Activated T-cell treated with anti-CD3 and anti-CD28 coated beads, Interleukin-2, amount 50 U/mL, for 72 hours (primary cell): ENCODE measurements at regions not wholly inside any gene's neighbourhood (a gene's known extent, or its start where the extent isn't known, plus 50 kb on each side); places are given as distances from the start of the nearest gene placed in this dataset.

Source experiments
- ATAC-seq, 2 donors: fragments of 150-1000 bp; cut with Tn5 transposase; replicated peaks in 1 of 2; 2 replicates each; pipeline ENCODE4 v1.10.0; 2021; ENCODE audit warnings: moderate library complexity in 2 of 2, mild to moderate bottlenecking in 1 of 2
- DNase-seq, 2 donors: peaks; one replicate each; pipeline ENCODE4 v3.0.0; 2021 to 2022; ENCODE audit warnings: mixed read lengths in 1 of 2
- H3K27ac Mint-ChIP-seq: one replicate; pipeline ENCODE4 v1.8.0; 2022; ENCODE audit warnings: mild to moderate bottlenecking, moderate library complexity, mixed read lengths
- H3K27me3 Mint-ChIP-seq: one replicate; pipeline ENCODE4 v1.8.0; 2022; ENCODE audit warnings: low read depth, mixed read lengths
- H3K36me3 Mint-ChIP-seq, 2 donors: one replicate each; pipeline ENCODE4 v1.8.0; 2022; ENCODE audit warnings: mixed read lengths in 2 of 2, mild to moderate bottlenecking in 1 of 2; ENCODE audit not compliant: insufficient read depth in 2 of 2
- H3K4me1 Mint-ChIP-seq: one replicate; pipeline ENCODE4 v1.8.0; 2022; ENCODE audit warnings: low read depth, mixed read lengths
- H3K4me3 Mint-ChIP-seq, 2 donors: one replicate each; pipeline ENCODE4 v1.8.0; 2022; ENCODE audit warnings: mild to moderate bottlenecking in 2 of 2, mixed read lengths in 2 of 2, moderate library complexity in 2 of 2
- H3K9me3 Mint-ChIP-seq, 2 donors: one replicate each; pipeline ENCODE4 v1.8.0; 2022; ENCODE audit warnings: mixed read lengths in 2 of 2

- ATAC-seq (no peak), DNase-seq (no peak)
- Mint-ChIP-seq H3K4me3 (no peak overlapping the region), H3K9me3 (peaks cover 3 to 4% of the 10 kb centered on the region in 2 donors), H3K27ac (no peak overlapping the region), H3K27me3 (peaks cover 8% of the 10 kb centered on the region), H3K4me1 (no peaks in the 10 kb centered on the region), H3K36me3 (no peaks in the 10 kb centered on the region)
Measured at GRCh38 chr2:118730405-118730804, 117.0 kb downstream of the EN1 start.

- no peaks in the 10 kb centered on the region for H3K36me3 Mint-ChIP-seq
- H3K4me3 Mint-ChIP-seq, result no peak overlapping the region
- ATAC-seq, result no peak
- H3K4me1 Mint-ChIP-seq, result no peaks in the 10 kb centered on the region
- no peak for DNase-seq
- peaks cover 3 to 4% of the 10 kb centered on the region in 2 donors for H3K9me3 Mint-ChIP-seq
- H3K27me3 Mint-ChIP-seq, result peaks cover 8% of the 10 kb centered on the region
- H3K27ac Mint-ChIP-seq, result no peak overlapping the region
Measured at GRCh38 chr2:118729760-118730159, 117.7 kb downstream of the EN1 start.

- Mint-ChIP-seq H3K27ac (no peak overlapping the region), H3K36me3 (no peaks in the 10 kb centered on the region), H3K9me3 (peaks cover 3 to 4% of the 10 kb centered on the region in 2 donors), H3K27me3 (peaks cover 8% of the 10 kb centered on the region), H3K4me3 (no peak overlapping the region), H3K4me1 (no peaks in the 10 kb centered on the region)
- ATAC-seq (no peak), DNase-seq (no peak)
Measured at GRCh38 chr2:118728984-118729383, 118.5 kb downstream of the EN1 start.

- H3K4me1 Mint-ChIP-seq, result no peaks in the 10 kb centered on the region
- peaks cover 3 to 4% of the 10 kb centered on the region in 2 donors for H3K9me3 Mint-ChIP-seq
Measured at GRCh38 chr2:118726821-118727220, 120.6 kb downstream of the EN1 start.

GRCh38 chr2:118723394-118723793, 124.1 kb downstream of the EN1 start:
- ATAC-seq, result no peak
- H3K4me1 Mint-ChIP-seq, result no peaks in the 10 kb centered on the region
- no peaks in the 10 kb centered on the region for H3K36me3 Mint-ChIP-seq
- no peak overlapping the region for H3K4me3 Mint-ChIP-seq
- peaks cover 3 to 4% of the 10 kb centered on the region in 2 donors for H3K9me3 Mint-ChIP-seq
- no peak overlapping the region for H3K27ac Mint-ChIP-seq
- H3K27me3 Mint-ChIP-seq, result no peaks in the 10 kb centered on the region
- no peak for DNase-seq

More at GRCh38 chr2:118726821-118727220, 120.6 kb downstream of the EN1 start:
- H3K27me3 Mint-ChIP-seq, result peaks cover 3% of the 10 kb centered on the region
- H3K36me3 Mint-ChIP-seq, result no peaks in the 10 kb centered on the region
- ATAC-seq (no peak), DNase-seq (no peak)
- H3K27ac Mint-ChIP-seq, result no peak overlapping the region
- no peak overlapping the region for H3K4me3 Mint-ChIP-seq

GRCh38 chr2:118722976-118723375, 124.5 kb downstream of the EN1 start:
- no peak overlapping the region for H3K27ac Mint-ChIP-seq
- H3K9me3 Mint-ChIP-seq, result peaks cover 3 to 4% of the 10 kb centered on the region in 2 donors
- ATAC-seq, result no peak
- H3K27me3 Mint-ChIP-seq, result no peaks in the 10 kb centered on the region
- H3K4me1 Mint-ChIP-seq, result no peaks in the 10 kb centered on the region
- no peak overlapping the region for H3K4me3 Mint-ChIP-seq
- H3K36me3 Mint-ChIP-seq, result no peaks in the 10 kb centered on the region
- no peak for DNase-seq

GRCh38 chr2:118721817-118722551, 125.5 kb downstream of the EN1 start:
- DNase-seq (no peak), ATAC-seq (no peak)
- no peaks in the 10 kb centered on the region for H3K36me3 Mint-ChIP-seq
- H3K27ac Mint-ChIP-seq, result no peak overlapping the region
- no peaks in the 10 kb centered on the region for H3K4me1 Mint-ChIP-seq
- H3K4me3 Mint-ChIP-seq, result no peak overlapping the region
- H3K27me3 Mint-ChIP-seq, result no peaks in the 10 kb centered on the region
- H3K9me3 Mint-ChIP-seq, result peaks cover 0 to under 1% of the 10 kb centered on the region in 2 donors

- no peak overlapping the region for H3K4me3 Mint-ChIP-seq
- no peaks in the 10 kb centered on the region for H3K36me3 Mint-ChIP-seq
- no peaks in the 10 kb centered on the region for H3K4me1 Mint-ChIP-seq
- DNase-seq (no peak), ATAC-seq (no peak)
- H3K9me3 Mint-ChIP-seq, result no peaks in the 10 kb centered on the region
- no peak overlapping the region for H3K27ac Mint-ChIP-seq
- no peaks in the 10 kb centered on the region for H3K27me3 Mint-ChIP-seq
Measured at GRCh38 chr2:118720866-118721265, 126.6 kb downstream of the EN1 start.

GRCh38 chr2:118718921-118719320, 128.5 kb downstream of the EN1 start:
- DNase-seq, result no peak
- Mint-ChIP-seq H3K27me3 (no peaks in the 10 kb centered on the region), H3K9me3 (no peaks in the 10 kb centered on the region), H3K4me1 (no peaks in the 10 kb centered on the region), H3K36me3 (no peaks in the 10 kb centered on the region), H3K4me3 (no peak overlapping the region), H3K27ac (no peak overlapping the region)
- no peak for ATAC-seq

GRCh38 chr2:118716102-118716501, 131.3 kb downstream of the EN1 start:
- Mint-ChIP-seq H3K4me1 (no peaks in the 10 kb centered on the region), H3K27ac (no peak overlapping the region), H3K9me3 (peaks cover 0 to 2% of the 10 kb centered on the region in 2 donors), H3K36me3 (no peaks in the 10 kb centered on the region), H3K27me3 (no peaks in the 10 kb centered on the region), H3K4me3 (no peak overlapping the region)
- DNase-seq (no peak), ATAC-seq (no peak)

GRCh38 chr2:118714118-118714517, 133.3 kb downstream of the EN1 start:
- no peak for DNase-seq
- no peak for ATAC-seq
- Mint-ChIP-seq H3K27ac (no peak overlapping the region), H3K27me3 (peaks cover 10% of the 10 kb centered on the region), H3K4me3 (no peak overlapping the region), H3K36me3 (no peaks in the 10 kb centered on the region), H3K4me1 (no peaks in the 10 kb centered on the region), H3K9me3 (peaks cover 0 to 2% of the 10 kb centered on the region in 2 donors)

- H3K27ac Mint-ChIP-seq, result no peak overlapping the region
- no peak overlapping the region for H3K4me3 Mint-ChIP-seq
- H3K9me3 Mint-ChIP-seq, result peaks cover 0 to 2% of the 10 kb centered on the region in 2 donors
- H3K27me3 Mint-ChIP-seq, result peaks cover 10% of the 10 kb centered on the region
- H3K4me1 Mint-ChIP-seq, result no peaks in the 10 kb centered on the region
- DNase-seq (no peak), ATAC-seq (no peak)
- H3K36me3 Mint-ChIP-seq, result no peaks in the 10 kb centered on the region
Measured at GRCh38 chr2:118711603-118712002, 135.8 kb downstream of the EN1 start.

GRCh38 chr2:118710481-118710880, 137.0 kb downstream of the EN1 start:
- Mint-ChIP-seq H3K36me3 (no peaks in the 10 kb centered on the region), H3K27me3 (peaks cover 21% of the 10 kb centered on the region), H3K4me1 (no peaks in the 10 kb centered on the region), H3K9me3 (peaks cover 0 to 2% of the 10 kb centered on the region in 2 donors), H3K27ac (no peak overlapping the region), H3K4me3 (no peak overlapping the region)
- ATAC-seq (no peak), DNase-seq (no peak)

GRCh38 chr2:118709786-118710185, 137.7 kb downstream of the EN1 start:
- no peak overlapping the region for H3K27ac Mint-ChIP-seq
- no peaks in the 10 kb centered on the region for H3K4me1 Mint-ChIP-seq
- H3K4me3 Mint-ChIP-seq, result no peak overlapping the region
- H3K9me3 Mint-ChIP-seq, result peaks cover 0 to 2% of the 10 kb centered on the region in 2 donors
- no peaks in the 10 kb centered on the region for H3K36me3 Mint-ChIP-seq
- H3K27me3 Mint-ChIP-seq, result peaks cover 28% of the 10 kb centered on the region
- DNase-seq, result no peak
- no peak for ATAC-seq
